GM19351 (cell line): ENCODE measurements at regions not wholly inside any gene's neighbourhood (a gene's known extent, or its start where the extent isn't known, plus 50 kb on each side); places are given as distances from the start of the nearest gene placed in this dataset.
"Not testable (repeated sequence)": the region's sequence is repeated elsewhere in the genome, so short reads cannot be mapped to it uniquely, and the experiment has no call there.

Experiments used
- ATAC-seq: cut with Tn5 transposase; IDR thresholded peaks from one replicate; pipeline ENCODE4 v1.9.1; 2021; ENCODE audit warnings: mild to moderate bottlenecking, moderate library complexity; ENCODE audit not compliant: unreplicated experiment

GRCh38 chr21:16457498-16457897 is 727.7 kb downstream of the USP25 start:
- ATAC-seq, result no peak

- ATAC-seq, result no peak
Observed at GRCh38 chr21:16460936-16461335, 731.2 kb downstream of the USP25 start.

- ATAC-seq, result not testable (repeated sequence)
Observed at GRCh38 chr21:16464211-16464889, 734.6 kb downstream of the USP25 start.

- no peak for ATAC-seq
Observed at GRCh38 chr21:16468184-16468583, 738.4 kb downstream of the USP25 start.

GRCh38 chr21:16473988-16474387 is 744.2 kb downstream of the USP25 start:
- no peak for ATAC-seq

- no peak for ATAC-seq
Observed at GRCh38 chr21:16476056-16476825, 746.5 kb downstream of the USP25 start.

GRCh38 chr21:16488042-16488441 is 758.3 kb downstream of the USP25 start:
- no peak for ATAC-seq

- no peak for ATAC-seq
Observed at GRCh38 chr21:16492356-16492755, 762.6 kb downstream of the USP25 start.

GRCh38 chr21:16492892-16493291 is 763.1 kb downstream of the USP25 start:
- no peak for ATAC-seq

GRCh38 chr21:16496609-16497008 is 766.8 kb downstream of the USP25 start:
- ATAC-seq, result no peak

- no peak for ATAC-seq
Observed at GRCh38 chr21:16500271-16500670, 770.5 kb downstream of the USP25 start.

GRCh38 chr21:16502273-16502672 is 772.5 kb downstream of the USP25 start:
- ATAC-seq, result no peak

- no peak for ATAC-seq
Observed at GRCh38 chr21:16502897-16503296, 773.1 kb downstream of the USP25 start.

GRCh38 chr21:16504281-16504680 is 774.5 kb downstream of the USP25 start:
- no peak for ATAC-seq

- ATAC-seq, result no peak
Observed at GRCh38 chr21:16504766-16505165, 775.0 kb downstream of the USP25 start.

GRCh38 chr21:16509476-16509875 is 779.7 kb downstream of the USP25 start:
- no peak for ATAC-seq

GRCh38 chr21:16514316-16514715 is 784.5 kb downstream of the USP25 start:
- ATAC-seq, result no peak

- no peak for ATAC-seq
Observed at GRCh38 chr21:16517383-16517782, 787.6 kb downstream of the USP25 start.

- ATAC-seq, result no peak
Observed at GRCh38 chr21:16519036-16519435, 789.3 kb downstream of the USP25 start.

GRCh38 chr21:16519644-16520043 is 789.9 kb downstream of the USP25 start:
- no peak for ATAC-seq

GRCh38 chr21:16522548-16522947 is 792.8 kb downstream of the USP25 start:
- no peak for ATAC-seq

- ATAC-seq, result no peak
Observed at GRCh38 chr21:16530656-16531055, 800.9 kb downstream of the USP25 start.
